Left kidney (tissue), 1 donor: ENCODE measurements at regions not wholly inside any gene's neighbourhood (a gene's known extent, or its start where the extent isn't known, plus 50 kb on each side); places are given as distances from the start of the nearest gene placed in this dataset.

ENCODE experiments used
- DNase-seq: peaks from one replicate; pipeline ENCODE4 v3.0.0-alpha.2; 2013

DNA sequence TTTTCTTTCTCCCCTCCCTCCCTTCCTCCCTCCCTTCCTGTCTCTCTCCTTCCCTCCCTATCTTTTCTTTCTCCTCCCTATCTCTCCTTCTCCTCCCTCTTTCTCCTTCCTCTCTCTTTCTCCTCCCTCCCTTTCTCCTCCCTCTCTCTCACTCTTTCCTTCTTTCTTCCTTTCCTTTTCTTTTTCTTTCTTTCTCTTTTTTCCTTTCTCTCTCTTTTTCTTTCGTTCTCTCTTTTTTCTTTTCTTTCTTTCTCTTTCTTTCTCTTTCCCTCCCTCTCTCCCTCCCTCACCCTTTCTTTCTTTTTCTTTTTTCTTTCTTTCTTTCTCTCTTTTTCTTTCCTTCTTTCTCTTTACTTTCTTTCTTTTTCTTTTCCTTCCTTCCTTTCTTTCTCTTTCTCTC lies 169.7 kb upstream of the LINC00305 start:
- DNase-seq: no peak

DNA sequence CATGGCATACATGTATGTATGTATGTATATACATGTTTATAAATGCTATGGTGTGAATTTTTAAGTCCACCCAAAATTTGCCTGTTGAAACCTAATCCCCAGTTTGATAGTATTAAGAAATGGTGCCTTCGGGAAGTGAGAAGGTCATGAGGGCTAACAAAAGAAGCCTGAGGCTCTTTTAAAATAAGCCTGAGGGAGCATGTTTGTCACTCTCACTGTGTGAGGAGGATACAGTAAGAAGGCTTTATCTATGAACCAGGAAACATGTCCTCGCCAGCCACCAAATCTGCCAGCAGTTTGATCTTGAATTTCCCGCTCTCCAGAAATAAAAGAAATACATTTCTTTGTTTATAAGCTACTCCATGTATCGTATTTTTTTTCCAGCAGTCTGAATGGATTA lies 163.0 kb upstream of the LINC00305 start:
- DNase-seq: no peak

DNA sequence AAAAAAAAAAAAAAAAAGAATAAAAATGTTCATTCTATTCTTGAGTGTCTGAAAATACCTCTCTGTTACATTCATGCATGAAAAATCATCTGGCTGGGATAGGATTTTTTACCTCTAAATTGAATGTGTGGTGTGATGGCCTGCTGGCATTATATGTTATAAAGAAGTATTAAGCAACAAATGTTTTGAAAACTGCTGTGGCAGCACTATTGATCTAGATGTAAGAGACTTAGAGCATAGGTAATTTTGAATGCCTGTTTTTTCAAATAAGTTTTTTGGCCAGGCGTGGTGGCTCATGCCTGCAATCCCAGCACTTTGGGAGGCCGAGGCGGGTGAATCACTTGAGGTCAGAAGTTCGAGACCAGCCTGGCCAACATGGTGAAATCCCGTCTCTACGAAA lies 147.0 kb upstream of the LINC00305 start:
- DNase-seq: no peak

DNA sequence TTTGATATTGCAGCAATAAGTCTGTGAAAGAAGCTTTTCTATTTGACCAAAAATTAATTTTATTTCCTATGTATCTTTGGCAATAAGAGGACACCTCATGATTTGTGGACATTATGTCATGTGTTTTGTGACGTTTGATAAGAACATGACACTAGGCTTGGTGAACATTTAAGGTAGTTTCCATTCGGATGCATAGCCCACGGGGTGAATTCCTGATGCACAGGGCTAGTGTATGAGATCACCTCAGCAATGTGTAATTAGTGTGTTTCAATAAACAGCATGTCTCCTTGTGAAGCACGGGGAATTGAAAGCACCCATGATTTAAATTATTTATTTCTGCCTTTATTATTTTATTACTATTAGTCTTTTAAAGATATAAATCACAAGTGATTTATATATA lies 146.1 kb upstream of the LINC00305 start:
- DNase-seq: no peak

DNA sequence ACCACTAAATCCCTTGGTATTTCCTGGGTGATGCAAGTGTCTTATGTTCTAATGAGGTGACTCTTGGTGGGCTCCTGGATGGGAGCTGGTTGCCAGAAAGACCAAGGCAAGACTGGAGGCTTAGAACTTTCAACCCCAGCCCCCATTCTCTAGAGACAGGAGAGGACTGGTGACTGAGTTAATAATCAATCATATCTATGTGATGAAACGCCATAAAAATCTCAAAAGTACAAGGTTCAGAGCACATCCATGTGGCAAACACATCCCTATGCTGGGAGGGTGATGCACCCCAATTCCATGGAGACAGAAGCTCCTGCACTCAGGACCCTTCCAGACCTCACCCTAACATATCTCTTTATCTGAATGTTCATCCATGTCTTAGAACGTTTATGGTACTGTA lies 139.5 kb upstream of the LINC00305 start:
- no peak for DNase-seq

DNA sequence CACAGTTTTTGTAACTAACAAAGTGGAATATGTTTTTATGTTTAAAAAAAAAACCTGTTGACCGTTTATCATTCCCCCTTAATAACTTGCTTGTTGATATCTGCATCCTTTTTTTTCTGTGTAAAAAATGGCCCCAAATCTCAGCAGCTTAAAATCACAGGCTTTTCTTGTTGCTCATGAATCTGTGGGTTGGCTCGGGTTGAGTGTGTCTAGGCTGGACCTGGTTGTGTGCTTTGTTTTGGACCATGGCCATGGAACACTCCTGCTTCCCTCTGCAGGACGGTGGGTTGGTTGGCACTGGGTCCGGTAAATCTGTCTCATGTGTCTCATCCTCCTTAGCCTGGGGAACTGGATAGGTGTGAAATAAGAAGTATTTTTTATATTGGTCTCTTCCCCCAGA lies 139.0 kb upstream of the LINC00305 start:
- DNase-seq: no peak

DNA sequence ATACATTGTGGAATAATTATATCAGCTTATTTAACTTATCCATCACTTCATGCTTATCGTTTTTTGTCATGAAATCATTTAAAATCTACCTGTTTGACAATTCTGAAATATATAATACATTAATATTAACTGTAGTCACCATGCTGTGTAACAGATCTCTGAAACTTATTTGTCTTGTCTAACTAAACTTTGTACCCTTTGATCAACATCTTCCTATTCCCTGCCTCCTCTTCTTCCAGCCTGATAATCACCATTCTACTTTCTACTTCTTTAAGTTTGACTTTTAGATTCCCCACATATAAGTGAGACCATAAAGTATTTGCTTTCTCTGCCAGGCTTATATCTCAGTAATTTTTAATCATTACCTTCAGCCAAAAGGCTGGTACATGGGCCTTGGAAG lies 134.2 kb upstream of the LINC00305 start:
- DNase-seq: no peak

DNA sequence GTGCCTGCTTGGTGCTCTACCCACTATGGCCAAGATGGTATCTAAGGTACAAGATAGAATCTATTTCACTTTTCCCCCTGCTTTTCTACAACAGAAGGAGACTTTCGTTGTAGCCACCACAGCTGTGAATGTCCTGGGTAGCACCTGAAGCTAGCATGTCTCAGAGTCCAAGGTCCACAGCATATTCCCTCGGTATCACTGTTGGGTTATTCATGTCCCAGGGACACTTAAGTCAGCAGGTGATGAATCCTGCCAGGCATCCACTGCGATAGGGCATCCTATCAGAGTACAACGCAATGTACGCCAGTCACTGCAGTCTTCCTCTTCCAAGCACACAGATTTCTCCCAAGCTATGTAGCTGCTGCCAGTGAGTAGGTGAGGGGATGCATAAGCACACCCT lies 129.1 kb upstream of the LINC00305 start:
- no peak for DNase-seq

DNA sequence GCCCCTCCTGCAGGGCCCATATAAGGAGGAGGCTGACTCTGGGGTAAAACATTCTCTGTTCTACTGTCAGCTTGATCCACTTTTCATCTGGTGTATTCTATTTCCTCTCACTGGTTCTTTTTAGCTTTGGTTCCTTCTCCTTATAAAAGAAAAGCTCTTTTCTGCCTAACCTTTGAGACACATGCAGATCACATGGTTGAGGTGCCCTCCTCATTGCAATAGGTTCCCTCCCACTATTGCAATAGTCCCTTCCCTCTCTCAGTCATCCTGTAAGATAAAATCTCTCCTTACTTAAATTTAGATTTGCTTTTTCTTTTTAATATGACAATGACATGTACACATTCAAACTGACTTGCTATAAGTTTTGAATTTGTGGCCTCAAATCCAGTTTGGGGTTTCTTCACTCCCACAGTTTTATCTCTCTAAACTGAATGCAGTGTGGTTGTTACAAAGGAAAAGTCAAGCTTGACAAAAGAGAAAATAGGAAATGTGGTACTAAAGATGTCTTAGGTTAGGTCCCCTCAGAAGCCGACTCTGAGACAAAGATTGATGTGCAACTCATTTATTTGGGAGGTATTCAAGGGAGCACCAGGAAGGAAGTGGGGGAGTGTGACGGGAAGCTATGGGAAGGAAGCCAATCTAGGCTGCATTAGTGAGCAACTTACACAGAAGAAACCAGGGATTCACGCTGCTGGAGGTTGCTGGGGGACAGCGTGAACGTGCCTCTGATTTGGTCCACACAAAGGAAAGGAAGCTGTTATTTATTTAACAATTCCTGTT lies 127.6 kb upstream of the LINC00305 start:
- peak; percentile 39 for DNase-seq

DNA sequence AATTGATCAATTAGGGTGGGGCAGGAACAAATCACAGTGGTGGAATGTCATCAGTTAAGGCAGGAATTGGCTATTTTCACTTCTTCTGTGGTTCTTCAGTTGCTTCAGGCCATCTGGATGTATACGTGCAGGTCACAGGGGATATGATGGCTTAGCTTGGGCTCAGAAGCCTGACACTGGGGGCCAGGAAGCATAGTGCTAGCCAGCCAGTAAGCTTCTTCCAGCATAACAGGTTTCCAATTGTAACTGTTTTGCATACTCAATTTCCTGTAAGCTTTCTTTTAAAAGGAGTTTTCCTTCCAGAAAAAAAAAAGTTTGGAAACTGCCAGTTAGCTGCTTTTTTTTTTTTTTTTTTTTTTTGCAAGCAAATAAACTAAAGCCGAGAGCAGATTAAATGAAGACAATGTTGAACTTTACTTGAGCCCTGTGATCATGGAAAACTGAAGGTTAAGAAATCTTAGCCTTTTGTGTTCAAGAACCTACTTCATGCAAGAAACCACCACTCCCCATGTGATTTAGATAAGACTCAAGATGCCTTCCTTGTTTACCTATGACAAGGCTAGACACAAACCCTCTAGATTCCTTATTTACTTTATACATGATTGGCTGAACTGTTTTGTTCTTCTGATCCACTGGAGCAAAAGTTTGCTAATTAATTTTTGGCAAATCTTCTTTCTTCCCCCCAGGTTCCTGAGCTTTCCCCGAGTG lies 126.9 kb upstream of the LINC00305 start:
- DNase-seq: no peak

DNA sequence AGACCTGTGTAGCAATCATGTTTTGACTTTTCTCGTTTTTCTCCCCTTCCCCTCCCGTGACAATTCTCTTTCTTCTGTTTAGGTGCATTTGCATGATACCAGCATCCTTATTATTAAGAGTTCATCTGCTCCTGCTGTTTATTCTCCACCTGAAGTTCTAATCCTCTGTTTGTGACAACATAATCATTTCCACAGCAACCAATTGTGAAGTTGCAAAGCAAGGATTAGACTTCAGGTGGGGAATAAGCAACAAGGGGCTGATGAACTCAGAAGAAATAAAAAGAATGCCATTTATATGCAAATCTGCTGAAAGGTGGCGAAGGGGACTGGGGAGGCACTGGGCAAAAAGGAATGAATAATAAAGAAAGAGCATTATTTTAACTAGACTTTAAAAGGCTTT lies 124.8 kb upstream of the LINC00305 start:
- DNase-seq: no peak

DNA sequence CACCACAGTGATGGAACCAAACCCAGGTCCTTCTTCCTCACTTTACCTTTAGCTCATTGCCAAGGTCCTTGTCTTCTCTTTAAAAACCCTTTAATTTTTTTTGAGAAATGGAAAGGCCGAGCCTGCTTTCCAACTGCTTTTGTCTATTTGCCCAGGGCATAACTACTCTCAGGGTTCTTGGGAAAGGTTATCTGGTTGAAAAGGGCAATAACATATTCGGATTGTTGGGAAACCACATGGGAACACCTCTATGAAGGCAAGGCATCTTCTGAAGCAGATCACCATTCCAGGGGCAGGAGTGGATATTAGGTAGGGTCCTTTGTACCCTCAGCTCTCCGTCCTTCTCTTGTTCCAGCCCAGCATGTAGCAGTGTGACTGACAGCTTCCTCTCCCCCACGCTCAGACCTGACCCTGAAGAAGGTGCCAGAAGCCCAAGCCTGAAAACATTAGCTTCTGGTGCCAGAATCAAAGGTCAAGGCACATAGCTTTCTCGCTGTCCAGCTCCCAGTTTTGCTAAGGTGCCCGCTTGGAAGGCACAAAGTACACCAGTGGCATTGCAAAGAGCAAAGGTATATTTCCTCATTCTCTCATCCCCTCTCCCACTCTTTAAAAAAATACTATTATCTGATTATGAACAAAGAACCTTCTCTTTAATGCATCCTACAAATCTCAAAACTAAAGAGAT lies 123.2 kb upstream of the LINC00305 start:
- no peak for DNase-seq

DNA sequence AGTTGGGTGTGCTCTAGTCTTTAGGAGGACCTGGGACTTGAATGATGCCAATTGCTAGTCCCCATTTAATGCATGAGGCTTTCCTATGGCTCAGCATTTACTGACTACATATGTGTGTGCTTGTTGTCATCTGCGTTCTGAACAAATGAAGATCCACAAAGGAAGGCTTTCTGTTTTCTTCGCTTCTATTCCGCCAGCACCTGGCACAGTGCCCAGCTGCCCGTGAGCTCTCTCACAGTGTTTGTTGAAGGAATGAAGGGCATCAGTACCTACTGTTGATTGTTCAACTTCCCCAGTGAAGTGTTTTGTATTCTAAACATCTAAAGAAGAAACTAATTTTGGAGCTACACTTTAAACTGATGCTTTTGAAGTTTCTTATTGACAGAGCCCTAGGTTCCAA lies 122.4 kb upstream of the LINC00305 start:
- no peak for DNase-seq

DNA sequence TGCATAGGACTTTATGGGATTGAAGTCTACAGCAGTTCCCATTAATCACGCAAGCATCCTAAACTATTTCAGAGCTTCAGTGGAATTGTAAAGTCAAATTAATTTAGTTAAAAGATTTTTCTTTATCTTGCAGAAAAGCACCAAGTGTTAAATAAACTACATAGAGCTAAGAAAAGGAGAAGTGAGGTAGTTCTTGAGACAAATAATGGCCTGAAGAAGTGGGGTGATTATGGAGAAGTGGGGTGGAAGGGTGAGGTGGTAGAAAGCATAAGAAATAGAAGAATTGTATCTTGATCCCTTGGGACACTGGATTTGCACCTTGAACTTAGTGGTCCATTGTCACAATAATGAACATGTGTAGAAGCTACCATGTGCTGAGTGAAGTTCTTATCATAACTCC lies 121.7 kb upstream of the LINC00305 start:
- DNase-seq: no peak

DNA sequence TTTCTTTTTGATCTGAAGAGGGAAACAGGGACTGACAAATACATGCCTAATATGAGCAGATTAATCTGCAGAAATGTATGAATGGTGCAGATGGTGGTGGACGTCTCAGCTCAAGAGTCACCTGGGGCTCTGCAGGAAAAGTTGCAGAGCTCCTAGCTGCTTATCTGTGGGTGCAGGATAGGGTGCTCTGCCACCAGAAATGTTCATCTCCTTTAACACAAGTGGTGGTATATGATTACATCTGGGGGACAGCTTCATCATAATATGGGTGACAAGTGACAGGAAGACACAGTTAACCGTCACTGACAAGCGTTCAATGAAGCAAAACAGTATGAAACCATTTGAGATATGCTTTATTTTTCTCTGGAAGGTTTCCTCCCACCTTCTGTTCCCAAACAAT lies 121.2 kb upstream of the LINC00305 start:
- no peak for DNase-seq

DNA sequence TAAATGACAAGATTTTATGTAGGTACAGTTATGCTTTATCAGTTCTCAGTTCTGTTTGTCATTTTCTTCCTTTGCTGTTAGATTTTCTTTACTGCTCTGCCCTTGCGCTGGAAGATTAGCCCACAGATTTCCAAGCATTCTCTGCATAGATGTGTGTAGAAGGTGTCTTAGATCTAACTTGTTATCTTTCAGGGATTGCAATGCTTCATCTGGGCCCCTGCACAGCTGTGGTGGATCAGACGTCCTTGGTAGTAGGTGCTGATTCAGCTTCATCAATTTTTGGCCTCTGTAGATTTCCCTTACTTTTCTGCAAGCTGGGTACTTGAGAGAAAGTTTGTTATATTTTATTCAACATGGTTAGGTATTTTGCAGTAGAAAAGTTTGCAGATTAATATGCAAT lies 115.3 kb upstream of the LINC00305 start:
- DNase-seq: no peak

DNA sequence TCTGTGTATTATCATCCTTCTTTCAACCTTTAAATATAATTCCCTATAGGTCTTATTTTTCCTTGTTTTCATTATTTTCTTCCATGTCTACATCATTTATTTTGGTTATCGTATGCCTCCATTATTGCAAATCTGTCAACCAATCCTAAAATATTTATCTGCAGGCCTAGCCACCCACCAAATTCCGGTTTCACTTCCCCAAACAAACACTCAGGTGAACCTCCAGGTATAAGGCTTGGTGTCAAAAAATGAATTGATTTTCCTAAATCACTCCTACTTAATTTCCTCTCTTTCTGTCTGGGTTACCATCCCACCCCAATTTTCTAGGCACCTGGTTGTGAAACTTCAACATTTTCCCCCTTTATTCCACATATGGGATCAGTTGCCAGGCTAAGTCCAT lies 111.9 kb upstream of the LINC00305 start:
- no peak for DNase-seq

DNA sequence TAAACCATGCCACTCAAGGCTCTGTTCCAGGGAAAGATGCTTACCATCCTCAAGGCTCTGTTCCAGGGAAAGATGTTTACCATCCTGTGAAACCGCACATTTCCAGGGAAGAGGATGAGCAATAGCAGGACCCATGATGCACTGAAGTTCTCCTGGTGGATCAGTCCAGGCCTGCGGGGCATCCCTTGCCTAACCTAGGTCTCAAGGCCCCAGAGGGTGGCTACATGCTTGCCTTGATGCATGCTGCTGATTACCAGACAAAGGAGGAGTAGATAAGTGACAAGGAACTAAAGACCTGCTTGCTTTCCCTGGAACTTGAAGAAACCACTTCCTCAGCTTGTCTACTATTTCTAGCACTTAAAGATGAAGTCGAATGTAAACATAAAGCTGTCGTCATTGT lies 111.0 kb upstream of the LINC00305 start:
- no peak for DNase-seq

DNA sequence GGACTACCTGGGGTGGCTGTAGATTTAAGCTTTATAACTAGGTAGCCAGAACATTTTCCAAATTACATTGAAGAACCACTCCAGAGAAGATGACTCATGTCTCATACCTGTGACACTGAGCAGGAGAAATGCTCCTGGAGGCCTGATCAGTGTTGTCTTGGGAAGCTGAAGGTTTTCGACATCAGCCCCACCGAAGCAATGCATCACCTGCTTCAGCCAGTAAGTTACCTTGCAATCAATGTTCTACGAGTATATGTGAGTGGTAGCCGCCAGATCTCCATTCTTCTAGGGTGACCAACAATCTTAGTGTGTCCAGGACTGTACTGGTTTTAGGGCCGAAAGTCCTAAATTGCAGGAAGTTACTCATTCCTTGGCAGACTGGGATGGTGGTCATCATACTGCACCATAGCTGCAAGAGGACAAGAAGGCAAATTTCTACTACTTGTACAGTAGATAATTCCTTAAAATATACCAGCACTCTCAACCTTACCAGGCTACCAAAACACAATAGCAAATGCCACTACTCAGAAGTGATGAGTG lies 109.3 kb upstream of the LINC00305 start:
- no peak for DNase-seq

DNA sequence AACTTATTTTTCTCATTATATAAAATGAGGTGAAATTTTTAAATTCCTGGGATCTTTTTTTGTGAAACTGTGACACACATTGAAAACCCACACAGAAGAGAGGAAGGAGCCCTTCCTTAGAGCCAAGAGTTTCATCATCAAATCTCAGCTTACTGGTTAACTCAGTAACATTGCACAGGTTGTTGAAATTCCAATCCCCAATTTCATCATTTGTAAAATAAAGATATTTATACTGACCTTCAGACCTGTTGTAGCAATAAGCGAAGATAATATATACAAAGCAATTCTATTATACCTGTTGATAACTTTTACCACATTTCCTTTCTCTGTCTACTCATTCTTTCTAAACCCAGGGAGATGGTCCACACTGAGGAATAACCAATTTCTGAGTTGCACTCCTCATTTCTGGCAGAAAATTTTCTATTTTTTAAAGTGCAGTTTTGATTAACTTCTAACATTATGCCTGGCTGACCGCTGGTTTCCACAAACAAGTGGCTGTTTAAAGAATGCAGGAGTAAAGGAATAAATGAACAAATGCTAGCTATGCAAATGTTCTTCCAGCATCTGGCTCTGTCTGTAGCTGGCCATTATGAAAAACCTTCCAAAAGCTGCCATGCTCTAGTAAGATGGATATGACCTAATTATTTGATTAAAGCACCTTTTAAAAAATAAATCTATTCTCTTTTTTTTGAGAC lies 105.7 kb upstream of the LINC00305 start:
- no peak for DNase-seq

DNA sequence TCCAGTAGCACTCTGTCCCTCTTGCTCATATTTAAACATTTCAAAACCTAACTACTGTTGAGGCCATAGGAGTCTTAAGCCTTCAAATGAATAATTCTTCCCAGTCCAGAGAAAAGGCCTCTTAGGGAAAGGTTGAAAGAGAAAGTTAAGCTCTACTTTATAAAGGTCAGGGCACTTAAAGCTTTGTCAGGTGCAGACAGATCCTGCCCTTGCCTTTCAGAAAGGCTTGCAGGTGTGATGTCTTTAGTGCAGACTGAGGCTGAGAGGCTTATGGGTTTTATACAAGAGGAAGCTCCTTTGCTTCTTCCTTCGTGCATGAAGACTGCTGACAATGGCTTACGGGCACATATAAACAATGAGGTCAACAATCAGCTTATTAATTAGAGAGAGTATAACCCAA lies 105.0 kb upstream of the LINC00305 start:
- no peak for DNase-seq

DNA sequence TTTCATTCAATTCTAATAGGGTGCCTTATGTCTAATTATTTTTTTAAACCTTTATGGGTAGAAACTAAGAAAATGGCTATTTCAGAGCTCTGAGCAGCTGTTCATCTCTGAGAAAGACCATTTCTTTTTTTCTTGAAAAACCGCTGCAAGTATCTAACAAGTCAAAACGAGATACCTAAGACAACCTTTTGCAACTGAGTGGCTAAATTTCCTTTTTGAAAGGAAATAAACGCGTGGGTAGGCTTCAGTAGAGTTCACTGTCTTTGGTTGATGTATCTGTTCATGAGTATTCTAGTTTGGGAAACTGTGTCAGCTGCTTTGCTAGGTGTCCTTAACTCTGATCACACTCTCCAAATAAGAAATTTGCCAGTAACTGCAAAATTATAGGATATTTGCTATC lies 104.3 kb upstream of the LINC00305 start:
- DNase-seq: no peak

DNA sequence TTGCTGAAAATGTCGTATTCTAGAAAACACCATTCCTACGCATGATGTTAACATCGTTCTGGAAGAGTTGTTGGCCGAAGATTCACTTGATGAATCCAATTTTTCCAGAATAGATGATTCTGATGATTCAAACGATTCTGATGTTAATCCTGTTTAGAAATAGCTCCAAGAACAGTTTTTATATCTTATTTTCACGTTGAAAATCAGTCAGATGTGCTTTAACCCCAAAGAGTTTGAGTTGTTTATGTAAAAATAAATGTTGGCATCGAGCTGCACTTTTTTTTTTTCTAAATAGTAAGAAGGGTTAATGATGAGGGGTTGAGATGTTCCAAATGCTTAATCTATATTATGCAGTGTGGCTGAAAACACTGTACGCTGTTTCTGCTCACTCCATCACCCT lies 99.9 kb upstream of the LINC00305 start:
- no peak for DNase-seq
